ENCODE measurements at regions not wholly inside any gene's neighbourhood (a gene's known extent, or its start where the extent isn't known, plus 50 kb on each side); places are given as distances from the start of the nearest gene placed in this dataset.

- no peak overlapping the region for H3K4me3 ChIP-seq (ENCODE audit: low read depth, low read length)
- TF ChIP-seq CTCF (IDR thresholded peaks at IDR 0.05; ENCODE audit: low read depth, low read length): no peak
- in situ Hi-C loops (cut with HindIII; ENCODE audit: low sequenced_read_pairs): no loop called here
- DNase-seq (ENCODE audit: low read depth, low spot score): no peak
These were observed 203.2 kb downstream of the ARL4A start for GRCh38 chr7:12890586-12890985.

GRCh38 chr7:12893292-12893691 is 205.9 kb downstream of the ARL4A start:
- in situ Hi-C loops (cut with HindIII; ENCODE audit: low sequenced_read_pairs): no loop called here

GRCh38 chr7:12895296-12895695 is 207.9 kb downstream of the ARL4A start:
- in situ Hi-C loops (cut with HindIII; ENCODE audit: low sequenced_read_pairs): no loop called here

More at GRCh38 chr7:12893292-12893691, 205.9 kb downstream of the ARL4A start:
- DNase-seq (ENCODE audit: low read depth, low spot score): no peak
- TF ChIP-seq CTCF (IDR thresholded peaks at IDR 0.05; ENCODE audit: low read depth, low read length): no peak
- H3K4me3 ChIP-seq (ENCODE audit: low read depth, low read length): no peak overlapping the region

GRCh38 chr7:12896316-12896715 is 208.9 kb downstream of the ARL4A start:
- no peak overlapping the region for H3K4me3 ChIP-seq (ENCODE audit: low read depth, low read length)
- no peak for DNase-seq (ENCODE audit: low read depth, low spot score)
- in situ Hi-C loops (cut with HindIII; ENCODE audit: low sequenced_read_pairs): no loop called here
- TF ChIP-seq CTCF (IDR thresholded peaks at IDR 0.05; ENCODE audit: low read depth, low read length): no peak

More at GRCh38 chr7:12895296-12895695, 207.9 kb downstream of the ARL4A start:
- no peak overlapping the region for H3K4me3 ChIP-seq (ENCODE audit: low read depth, low read length)
- no peak for TF ChIP-seq CTCF (IDR thresholded peaks at IDR 0.05; ENCODE audit: low read depth, low read length)
- no peak for DNase-seq (ENCODE audit: low read depth, low spot score)

- H3K4me3 ChIP-seq (ENCODE audit: low read depth, low read length): no peak overlapping the region
- in situ Hi-C loops (cut with HindIII; ENCODE audit: low sequenced_read_pairs): no loop called here
- no peak for DNase-seq (ENCODE audit: low read depth, low spot score)
- no peak for TF ChIP-seq CTCF (IDR thresholded peaks at IDR 0.05; ENCODE audit: low read depth, low read length)
These were observed 210.6 kb downstream of the ARL4A start for GRCh38 chr7:12898004-12898403.

GRCh38 chr7:12898620-12899019 is 211.2 kb downstream of the ARL4A start:
- in situ Hi-C loops (cut with HindIII; ENCODE audit: low sequenced_read_pairs): no loop called here
- H3K4me3 ChIP-seq (ENCODE audit: low read depth, low read length): no peak overlapping the region
- DNase-seq (ENCODE audit: low read depth, low spot score): no peak
- TF ChIP-seq CTCF (IDR thresholded peaks at IDR 0.05; ENCODE audit: low read depth, low read length): no peak

- TF ChIP-seq CTCF (IDR thresholded peaks at IDR 0.05; ENCODE audit: low read depth, low read length): no peak
- no peak overlapping the region for H3K4me3 ChIP-seq (ENCODE audit: low read depth, low read length)
- DNase-seq (ENCODE audit: low read depth, low spot score): no peak
- in situ Hi-C loops (cut with HindIII; ENCODE audit: low sequenced_read_pairs): no loop called here
These were observed 218.2 kb downstream of the ARL4A start for GRCh38 chr7:12905671-12906070.
